ENCODE measurements at regions not wholly inside any gene's neighbourhood (a gene's known extent, or its start where the extent isn't known, plus 50 kb on each side); places are given as distances from the start of the nearest gene placed in this dataset.

GRCh38 chr10:123952099-123952498 is 60.5 kb upstream of the CPXM2 start:
- FAIRE-seq (no peak), DNase-seq (ENCODE audit: low read depth) (no peak)
- Mint-ChIP-seq H3K27me3 (ENCODE audit: low read depth, unreplicated experiment) (peaks cover 11% of the 10 kb centered on the region), H3K4me3 (ENCODE audit: unreplicated experiment) (no peak overlapping the region), H3K27ac (ENCODE audit: unreplicated experiment) (no peak overlapping the region), H3K9me3 (ENCODE audit: unreplicated experiment) (peaks cover 3% of the 10 kb centered on the region), H3K36me3 (ENCODE audit: low read depth, unreplicated experiment) (no peaks in the 10 kb centered on the region), H3K4me1 (ENCODE audit: low read depth, unreplicated experiment) (no peaks in the 10 kb centered on the region)
- Histone ChIP-seq H3K79me2 (ENCODE audit: insufficient read depth, low read length) (no peaks in the 10 kb centered on the region), H3K4me1 (ENCODE audit: insufficient read depth, low read length) (no peaks in the 10 kb centered on the region), H3K27me3 (ENCODE audit: insufficient read depth, low read length) (no peaks in the 10 kb centered on the region), H3K9ac (ENCODE audit: low read length) (no peak overlapping the region), H2AFZ (ENCODE audit: low read depth, low read length) (no peak overlapping the region), H3K4me2 (ENCODE audit: low read length) (no peak overlapping the region), H3K9me3 (ENCODE audit: insufficient read depth, low read depth, low read length) (no peaks in the 10 kb centered on the region), H4K20me1 (ENCODE audit: insufficient read depth, low read length) (no peaks in the 10 kb centered on the region), H3K4me3 (ENCODE audit: insufficient read depth, low read depth, low read length) (no peak overlapping the region), H3K27ac (ENCODE audit: low read depth, low read length) (no peak overlapping the region), H3K36me3 (ENCODE audit: insufficient read depth, low read length) (no peaks in the 10 kb centered on the region)
- TF ChIP-seq CTCF (IDR thresholded peaks at IDR 0.05; ENCODE audit: insufficient read depth, low read depth, low read length): no peak
- TF ChIP-seq EZH2 (IDR thresholded peaks at IDR 0.05; ENCODE audit: insufficient read depth, low read length): no peak

GRCh38 chr10:123948030-123948823 is 56.6 kb upstream of the CPXM2 start:
- H3K4me1 Mint-ChIP-seq (ENCODE audit: low read depth, unreplicated experiment): peaks cover 8% of the 10 kb centered on the region

More at GRCh38 chr10:123948030-123948823, 56.6 kb upstream of the CPXM2 start:
- no peaks in the 10 kb centered on the region for H3K4me1 ChIP-seq (ENCODE audit: insufficient read depth, low read length)
- Mint-ChIP-seq H3K9me3 (ENCODE audit: unreplicated experiment) (peaks cover 3% of the 10 kb centered on the region), H3K27me3 (ENCODE audit: low read depth, unreplicated experiment) (peaks cover 11% of the 10 kb centered on the region), H3K36me3 (ENCODE audit: low read depth, unreplicated experiment) (no peaks in the 10 kb centered on the region), H3K4me3 (ENCODE audit: unreplicated experiment) (no peak overlapping the region), H3K27ac (ENCODE audit: unreplicated experiment) (no peak overlapping the region)
- H3K36me3 ChIP-seq (ENCODE audit: insufficient read depth, low read length): no peaks in the 10 kb centered on the region
- H3K9ac ChIP-seq (ENCODE audit: low read length): no peak overlapping the region
- no peak overlapping the region for H3K27ac ChIP-seq (ENCODE audit: low read depth, low read length)
- H4K20me1 ChIP-seq (ENCODE audit: insufficient read depth, low read length): no peaks in the 10 kb centered on the region
- no peak for TF ChIP-seq EZH2 (IDR thresholded peaks at IDR 0.05; ENCODE audit: insufficient read depth, low read length)
- TF ChIP-seq CTCF (IDR thresholded peaks at IDR 0.05; ENCODE audit: insufficient read depth, low read depth, low read length): no peak
- no peak overlapping the region for H2AFZ ChIP-seq (ENCODE audit: low read depth, low read length)
- H3K4me2 ChIP-seq (ENCODE audit: low read length): no peak overlapping the region
- no peak for FAIRE-seq
- H3K27me3 ChIP-seq (ENCODE audit: insufficient read depth, low read length): no peaks in the 10 kb centered on the region
- no peak for DNase-seq (ENCODE audit: low read depth)
- no peak overlapping the region for H3K4me3 ChIP-seq (ENCODE audit: insufficient read depth, low read depth, low read length)
- no peaks in the 10 kb centered on the region for H3K9me3 ChIP-seq (ENCODE audit: insufficient read depth, low read depth, low read length)
- no peaks in the 10 kb centered on the region for H3K79me2 ChIP-seq (ENCODE audit: insufficient read depth, low read length)

All from astrocyte (in vitro differentiated cells and primary cell).